ENCODE measurements at regions not wholly inside any gene's neighbourhood (a gene's known extent, or its start where the extent isn't known, plus 50 kb on each side); places are given as distances from the start of the nearest gene placed in this dataset.

- TF ChIP-seq HDAC2 (IDR thresholded peaks at IDR 0.05) (no peak), POLR2A (IDR thresholded peaks at IDR 0.05; ENCODE audit: low read length) (no peak), CTCF (IDR thresholded peaks at IDR 0.05) (no peak), EP300 (IDR thresholded peaks at IDR 0.05) (no peak), RAD21 (conservative IDR thresholded peaks at IDR 0.05 in 1 of 2, IDR thresholded peaks at IDR 0.05 in 1 of 2) (no peak), BHLHE40 (IDR thresholded peaks at IDR 0.05; ENCODE audit: low read depth, low read length) (no peak), POLR2AphosphoS2 (conservative IDR thresholded peaks at IDR 0.05; ENCODE audit: low read length) (no peak), PHF8 (IDR thresholded peaks at IDR 0.05; ENCODE audit: borderline replicate concordance, low read depth) (no peak)
- TF ChIP-seq, protein P1, sequence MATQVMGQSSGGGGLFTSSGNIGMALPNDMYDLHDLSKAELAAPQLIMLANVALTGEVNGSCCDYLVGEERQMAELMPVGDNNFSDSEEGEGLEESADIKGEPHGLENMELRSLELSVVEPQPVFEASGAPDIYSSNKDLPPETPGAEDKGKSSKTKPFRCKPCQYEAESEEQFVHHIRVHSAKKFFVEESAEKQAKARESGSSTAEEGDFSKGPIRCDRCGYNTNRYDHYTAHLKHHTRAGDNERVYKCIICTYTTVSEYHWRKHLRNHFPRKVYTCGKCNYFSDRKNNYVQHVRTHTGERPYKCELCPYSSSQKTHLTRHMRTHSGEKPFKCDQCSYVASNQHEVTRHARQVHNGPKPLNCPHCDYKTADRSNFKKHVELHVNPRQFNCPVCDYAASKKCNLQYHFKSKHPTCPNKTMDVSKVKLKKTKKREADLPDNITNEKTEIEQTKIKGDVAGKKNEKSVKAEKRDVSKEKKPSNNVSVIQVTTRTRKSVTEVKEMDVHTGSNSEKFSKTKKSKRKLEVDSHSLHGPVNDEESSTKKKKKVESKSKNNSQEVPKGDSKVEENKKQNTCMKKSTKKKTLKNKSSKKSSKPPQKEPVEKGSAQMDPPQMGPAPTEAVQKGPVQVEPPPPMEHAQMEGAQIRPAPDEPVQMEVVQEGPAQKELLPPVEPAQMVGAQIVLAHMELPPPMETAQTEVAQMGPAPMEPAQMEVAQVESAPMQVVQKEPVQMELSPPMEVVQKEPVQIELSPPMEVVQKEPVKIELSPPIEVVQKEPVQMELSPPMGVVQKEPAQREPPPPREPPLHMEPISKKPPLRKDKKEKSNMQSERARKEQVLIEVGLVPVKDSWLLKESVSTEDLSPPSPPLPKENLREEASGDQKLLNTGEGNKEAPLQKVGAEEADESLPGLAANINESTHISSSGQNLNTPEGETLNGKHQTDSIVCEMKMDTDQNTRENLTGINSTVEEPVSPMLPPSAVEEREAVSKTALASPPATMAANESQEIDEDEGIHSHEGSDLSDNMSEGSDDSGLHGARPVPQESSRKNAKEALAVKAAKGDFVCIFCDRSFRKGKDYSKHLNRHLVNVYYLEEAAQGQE (IDR thresholded peaks at IDR 0.05): no peak
Observed at GRCh38 chr12:77231501-77231918, 166.1 kb upstream of the E2F7 start.

All from A549 (cell line).